Thymus (tissue), 11 donors: ENCODE measurements at regions not wholly inside any gene's neighbourhood (a gene's known extent, or its start where the extent isn't known, plus 50 kb on each side); places are given as distances from the start of the nearest gene placed in this dataset.

Experiments used
- DNase-seq, 9 donors: peaks; one replicate each; pipeline ENCODE4 v3.0.0-alpha.2; 2013; ENCODE audit warnings: low spot score in 9 of 9, low read depth in 6 of 9, missing footprints in 1 of 9
- H3K27ac ChIP-seq, 2 donors: one replicate each; pipeline ENCODE4 v1.5.1; 2013; ENCODE audit warnings: control low read depth in 1 of 2, low read depth in 1 of 2, low read length in 1 of 2, mild to moderate bottlenecking in 1 of 2, moderate library complexity in 1 of 2
- H3K27me3 ChIP-seq, 2 donors: one replicate each; pipeline ENCODE4 v1.5.1; 2013; ENCODE audit warnings: low read length in 1 of 2; ENCODE audit not compliant: control insufficient read depth in 2 of 2, insufficient read depth in 1 of 2
- H3K36me3 ChIP-seq, 2 donors: one replicate each; pipeline ENCODE4 v1.5.1; 2013; ENCODE audit warnings: low read length in 1 of 2, mild to moderate bottlenecking in 1 of 2, moderate library complexity in 1 of 2; ENCODE audit not compliant: control insufficient read depth in 2 of 2, insufficient read depth in 2 of 2
- H3K4me1 ChIP-seq, 2 donors: one replicate each; pipeline ENCODE4 v1.5.1; 2013; ENCODE audit warnings: low read length in 2 of 2; ENCODE audit not compliant: control insufficient read depth in 2 of 2, insufficient read depth in 2 of 2
- H3K4me3 ChIP-seq, 2 donors: one replicate each; pipeline ENCODE4 v1.5.1; 2013; ENCODE audit warnings: low read length in 2 of 2, control low read depth in 1 of 2, mild to moderate bottlenecking in 1 of 2
- H3K9me3 ChIP-seq, 2 donors: one replicate each; pipeline ENCODE4 v1.5.1; 2013; ENCODE audit warnings: low read length in 1 of 2, mild to moderate bottlenecking in 1 of 2; ENCODE audit not compliant: control insufficient read depth in 2 of 2, insufficient read depth in 1 of 2
- WGBS: extraction: QIAGEN DNeasy Blood & Tissue Kit; methylation state at CpG from one replicate; pipeline ENCODE4 v1.1.7; 2013; 5-methylcytosine and 5-hydroxymethylcytosine counted together
- donor health status: healthy.

DNA sequence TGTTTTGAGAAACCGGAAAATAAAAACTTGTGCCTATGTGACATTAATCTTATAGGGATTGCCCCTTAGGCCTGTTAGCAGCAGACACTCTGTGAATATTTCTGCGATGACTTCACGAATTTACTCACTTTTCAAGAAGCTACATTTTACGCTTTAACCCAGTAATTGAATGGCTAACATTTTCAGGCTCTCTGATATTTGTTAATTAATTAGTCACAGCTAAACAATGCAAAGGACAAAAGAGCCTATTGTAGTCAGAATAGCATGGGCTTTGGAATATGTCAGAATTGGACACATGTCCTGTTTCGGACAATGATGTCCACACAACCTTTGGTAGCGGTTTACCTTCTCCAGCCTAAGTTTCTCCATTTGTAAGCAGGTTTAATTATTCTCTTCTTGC, 506.6 kb downstream of the EFNB2 start:
- WGBS, result 87% methylated on average over 6 of the region's 6 CpGs
- Histone ChIP-seq H3K9me3 (no peaks in the 10 kb centered on the region), H3K27me3 (no peaks in the 10 kb centered on the region), H3K4me3 (no peak overlapping the region), H3K4me1 (no peaks in the 10 kb centered on the region), H3K36me3 (no peaks in the 10 kb centered on the region), H3K27ac (no peak overlapping the region)
- DNase-seq, result no peak

DNA sequence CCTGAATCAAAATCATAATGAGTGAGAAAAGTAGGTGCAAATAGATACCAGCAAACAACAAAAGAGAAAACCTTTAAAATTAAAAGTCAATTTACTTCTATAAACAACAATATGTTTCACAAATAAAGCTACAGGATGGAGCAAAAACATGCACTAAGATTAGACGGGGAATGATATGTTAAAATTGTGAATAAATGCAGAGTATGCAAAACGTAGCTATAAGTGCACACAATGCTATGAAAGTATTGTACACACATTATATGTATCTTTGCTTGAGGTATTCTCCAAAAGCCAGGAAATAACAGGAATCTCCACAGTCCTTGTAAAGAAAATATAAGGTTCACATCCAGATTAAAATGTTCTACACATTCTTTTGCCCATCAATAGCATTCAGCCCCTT, 523.9 kb downstream of the EFNB2 start:
- Histone ChIP-seq H3K4me1 (no peaks in the 10 kb centered on the region), H3K27ac (no peak overlapping the region), H3K4me3 (no peak overlapping the region), H3K9me3 (no peaks in the 10 kb centered on the region), H3K36me3 (no peaks in the 10 kb centered on the region), H3K27me3 (no peaks in the 10 kb centered on the region)
- DNase-seq, result no peak
- WGBS, result 87% methylated on average over 2 of the region's 2 CpGs

DNA sequence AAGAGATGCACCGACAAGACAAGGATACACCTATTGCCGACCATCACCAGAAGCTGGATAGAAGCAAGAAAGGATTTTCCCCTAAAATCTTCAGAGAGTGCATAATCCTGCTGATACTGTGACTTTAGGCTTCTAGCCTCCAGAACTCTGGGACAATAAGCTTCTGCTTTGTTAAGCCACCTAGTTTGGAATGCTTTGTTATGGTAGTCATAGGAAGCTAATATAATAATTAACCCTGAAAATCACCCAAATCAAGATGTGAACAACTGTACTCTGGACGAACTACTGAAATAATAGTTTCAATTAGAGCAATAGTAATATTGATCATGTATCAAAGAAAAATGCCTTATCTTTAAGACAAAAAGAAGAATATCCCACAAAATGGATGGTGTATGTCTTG, 524.6 kb downstream of the EFNB2 start:
- no peaks in the 10 kb centered on the region for H3K36me3 ChIP-seq
- DNase-seq, result no peak
- H3K9me3 ChIP-seq, result no peaks in the 10 kb centered on the region
- no peak overlapping the region for H3K4me3 ChIP-seq
- no peaks in the 10 kb centered on the region for H3K27me3 ChIP-seq
- no peak overlapping the region for H3K27ac ChIP-seq
- H3K4me1 ChIP-seq, result no peaks in the 10 kb centered on the region
- WGBS, result 68% methylated on average over 3 of the region's 3 CpGs

DNA sequence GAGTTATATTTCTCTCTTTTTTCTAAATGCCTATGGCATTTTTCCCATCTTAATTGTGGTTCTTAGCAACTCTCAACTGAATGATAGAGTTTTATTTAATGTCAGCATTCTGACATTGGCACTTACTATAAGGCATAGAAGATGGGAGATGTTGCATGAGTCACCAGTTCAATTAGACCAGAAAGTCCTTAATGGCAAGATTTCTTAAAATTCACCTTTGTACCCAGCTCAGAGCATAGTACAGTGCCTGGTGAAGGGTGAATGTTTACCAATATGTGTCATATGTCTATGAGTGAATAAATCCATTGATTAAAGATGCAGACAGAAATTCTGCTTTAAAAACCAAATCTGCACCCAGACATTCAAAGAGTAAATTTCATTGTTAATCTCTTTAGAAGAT, 526.9 kb downstream of the EFNB2 start:
- Histone ChIP-seq H3K4me3 (no peak overlapping the region), H3K9me3 (no peaks in the 10 kb centered on the region), H3K36me3 (no peaks in the 10 kb centered on the region), H3K27ac (no peak overlapping the region), H3K4me1 (no peaks in the 10 kb centered on the region), H3K27me3 (no peaks in the 10 kb centered on the region)
- no peak for DNase-seq

DNA sequence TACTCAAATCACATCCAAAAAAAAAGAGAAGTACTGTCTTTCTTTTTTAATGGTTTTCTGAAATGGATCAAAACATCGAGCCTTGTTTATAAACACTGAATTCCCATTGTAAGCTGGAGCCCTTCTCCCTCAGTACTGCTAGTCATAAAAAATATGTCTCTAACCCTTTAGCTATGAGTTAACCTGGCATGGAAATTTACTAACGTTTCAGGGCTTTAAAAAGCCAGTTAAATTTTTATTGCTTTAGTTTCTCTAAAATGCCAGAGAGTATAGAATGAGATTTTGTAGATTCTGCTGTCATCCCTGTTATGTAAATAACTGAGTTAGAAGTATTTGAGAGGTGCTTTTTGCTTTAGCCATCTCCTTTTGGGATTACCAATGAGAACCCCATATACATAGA, 528.3 kb downstream of the EFNB2 start:
- no peaks in the 10 kb centered on the region for H3K27me3 ChIP-seq
- H3K4me3 ChIP-seq, result no peak overlapping the region
- H3K4me1 ChIP-seq, result no peaks in the 10 kb centered on the region
- H3K36me3 ChIP-seq, result no peaks in the 10 kb centered on the region
- no peaks in the 10 kb centered on the region for H3K9me3 ChIP-seq
- H3K27ac ChIP-seq, result no peak overlapping the region
- WGBS, result 90% methylated on average over 2 of the region's 2 CpGs
- no peak for DNase-seq

DNA sequence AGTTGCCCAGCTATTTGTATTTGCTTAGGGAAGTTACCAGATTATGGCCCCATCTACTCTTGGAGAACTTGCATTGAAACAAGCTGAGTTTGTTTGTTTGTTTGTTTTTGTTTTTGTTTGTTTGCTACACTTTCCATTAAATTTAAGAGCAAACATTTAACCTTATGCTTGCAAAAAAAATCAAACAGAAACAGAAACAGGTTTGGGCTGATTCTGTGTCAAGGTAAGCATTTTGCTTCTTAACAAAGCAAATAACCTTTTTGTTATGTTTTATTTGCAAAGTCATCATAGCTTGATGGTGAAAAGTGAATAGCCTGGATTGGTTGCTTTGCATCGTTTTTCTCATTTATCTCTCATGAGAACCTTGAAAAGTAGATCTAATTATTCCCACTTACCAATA, 531.8 kb downstream of the EFNB2 start:
- Histone ChIP-seq H3K27ac (no peak overlapping the region), H3K4me1 (no peaks in the 10 kb centered on the region), H3K9me3 (no peaks in the 10 kb centered on the region), H3K4me3 (no peak overlapping the region), H3K27me3 (no peaks in the 10 kb centered on the region), H3K36me3 (no peaks in the 10 kb centered on the region)
- 95% methylated on average over 1 of the region's 1 CpG for WGBS
- no peak for DNase-seq

DNA sequence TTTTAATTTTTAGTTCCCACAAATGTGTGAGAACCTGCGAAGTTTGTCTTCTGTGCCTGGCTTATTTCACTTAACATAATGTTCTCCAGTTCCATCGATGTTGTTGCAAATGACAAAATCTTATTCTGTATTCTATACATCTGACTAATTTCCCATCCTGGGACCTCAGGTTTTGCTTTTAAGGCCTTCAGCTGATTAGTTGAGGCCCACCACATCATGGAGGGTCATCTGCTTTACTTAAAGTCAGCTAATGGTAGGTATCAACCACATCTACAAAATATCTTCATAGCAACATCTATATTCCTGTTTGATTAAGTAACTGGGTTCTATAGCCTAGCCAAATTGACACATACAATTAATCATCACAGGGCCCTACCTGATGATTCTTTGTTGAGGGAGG, 534.0 kb downstream of the EFNB2 start:
- H3K9me3 ChIP-seq, result no peaks in the 10 kb centered on the region
- DNase-seq, result no peak
- 47% methylated on average over 2 of the region's 2 CpGs for WGBS
- no peaks in the 10 kb centered on the region for H3K4me1 ChIP-seq
- no peak overlapping the region for H3K27ac ChIP-seq
- H3K27me3 ChIP-seq, result no peaks in the 10 kb centered on the region
- H3K4me3 ChIP-seq, result no peak overlapping the region
- H3K36me3 ChIP-seq, result no peaks in the 10 kb centered on the region

DNA sequence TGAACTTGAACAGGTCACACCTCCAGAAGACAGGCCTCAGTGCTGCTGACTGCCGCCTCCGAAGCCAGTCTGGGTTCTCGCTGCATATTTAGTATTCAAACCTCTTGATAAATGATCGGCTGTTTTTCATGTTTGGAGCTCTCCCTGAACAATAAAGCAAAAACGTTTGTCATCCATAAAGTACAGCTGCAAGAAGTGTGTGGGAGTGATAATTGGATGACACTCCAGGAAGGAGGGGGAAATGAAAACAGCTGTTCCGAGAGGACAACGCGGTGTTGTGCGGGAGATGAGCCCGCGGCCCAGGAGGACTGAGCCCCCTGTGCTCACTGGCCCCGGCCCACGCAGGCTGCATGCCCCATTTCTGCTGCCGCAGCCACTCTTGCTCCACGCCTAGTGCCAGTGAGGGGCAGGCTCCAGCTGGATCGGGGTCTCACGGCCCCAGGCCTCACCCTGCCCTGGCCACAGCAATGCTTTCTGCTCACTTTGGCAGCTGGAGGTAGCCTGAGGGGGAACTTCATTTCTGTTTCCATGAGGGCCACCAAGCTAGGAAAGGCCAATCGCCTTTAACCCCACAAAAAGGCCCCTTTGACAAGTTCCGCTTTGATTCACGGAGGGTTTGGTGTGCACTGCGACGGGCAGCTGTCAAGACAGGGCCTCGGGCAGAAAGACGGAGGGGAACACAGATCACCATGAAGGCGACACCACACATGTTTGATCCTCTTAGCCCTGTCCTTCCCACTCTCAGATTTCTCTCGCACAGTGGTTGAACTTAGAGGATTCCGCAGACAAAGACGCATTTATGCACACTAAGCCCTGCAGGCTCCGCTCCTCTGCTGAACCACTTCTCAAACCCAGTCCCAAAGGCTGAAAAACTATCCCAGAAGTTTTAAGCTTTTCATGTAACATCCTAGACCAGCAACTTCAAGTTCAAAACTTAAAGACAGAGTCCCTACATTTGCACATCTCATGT, 537.6 kb downstream of the EFNB2 start:
- H3K36me3 ChIP-seq, result no peaks in the 10 kb centered on the region
- no peaks in the 10 kb centered on the region for H3K27me3 ChIP-seq
- no peak for DNase-seq
- H3K4me3 ChIP-seq, result no peak overlapping the region
- 85% methylated on average over 29 of the region's 29 CpGs for WGBS
- no peak overlapping the region for H3K27ac ChIP-seq
- H3K4me1 ChIP-seq, result no peaks in the 10 kb centered on the region
- H3K9me3 ChIP-seq, result no peaks in the 10 kb centered on the region

DNA sequence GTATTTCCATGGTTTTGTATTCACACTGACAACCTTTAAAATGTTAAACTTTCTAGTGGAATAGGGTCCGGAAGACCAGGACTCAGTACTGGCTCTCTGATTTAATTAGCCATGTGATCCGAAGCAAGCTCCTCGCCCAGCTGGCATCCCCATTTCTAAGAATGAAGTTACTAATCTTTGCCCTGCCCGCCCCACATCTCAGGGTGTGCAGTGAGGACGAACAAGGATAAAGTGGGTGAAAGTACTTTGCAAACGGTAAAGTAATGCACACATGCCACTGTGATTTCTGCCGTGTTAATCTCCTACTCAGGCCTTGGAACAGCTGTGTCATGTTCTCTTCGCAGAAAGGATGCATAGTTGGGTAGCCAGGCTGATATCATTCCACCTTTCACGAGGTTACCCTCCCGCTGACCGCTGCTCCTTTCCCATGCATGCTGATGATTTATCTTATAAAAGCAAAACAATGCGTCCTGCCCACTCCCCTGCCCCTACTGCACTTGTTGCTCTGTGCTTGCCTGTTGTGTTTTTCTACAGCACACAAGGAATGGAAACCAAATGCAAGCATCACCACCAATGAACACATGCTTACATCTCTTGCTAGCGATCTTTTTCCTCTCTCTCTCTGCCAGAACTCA, 539.0 kb downstream of the EFNB2 start:
- Histone ChIP-seq H3K36me3 (no peaks in the 10 kb centered on the region), H3K9me3 (no peaks in the 10 kb centered on the region), H3K4me1 (peaks cover 0 to 3% of the 10 kb centered on the region in 2 donors), H3K27ac (no peak overlapping the region), H3K27me3 (no peaks in the 10 kb centered on the region), H3K4me3 (no peak overlapping the region)
- 87% methylated on average over 13 of the region's 13 CpGs for WGBS
- no peak for DNase-seq
